ENCODE measurements at regions not wholly inside any gene's neighbourhood (a gene's known extent, or its start where the extent isn't known, plus 50 kb on each side); places are given as distances from the start of the nearest gene placed in this dataset.

DNA sequence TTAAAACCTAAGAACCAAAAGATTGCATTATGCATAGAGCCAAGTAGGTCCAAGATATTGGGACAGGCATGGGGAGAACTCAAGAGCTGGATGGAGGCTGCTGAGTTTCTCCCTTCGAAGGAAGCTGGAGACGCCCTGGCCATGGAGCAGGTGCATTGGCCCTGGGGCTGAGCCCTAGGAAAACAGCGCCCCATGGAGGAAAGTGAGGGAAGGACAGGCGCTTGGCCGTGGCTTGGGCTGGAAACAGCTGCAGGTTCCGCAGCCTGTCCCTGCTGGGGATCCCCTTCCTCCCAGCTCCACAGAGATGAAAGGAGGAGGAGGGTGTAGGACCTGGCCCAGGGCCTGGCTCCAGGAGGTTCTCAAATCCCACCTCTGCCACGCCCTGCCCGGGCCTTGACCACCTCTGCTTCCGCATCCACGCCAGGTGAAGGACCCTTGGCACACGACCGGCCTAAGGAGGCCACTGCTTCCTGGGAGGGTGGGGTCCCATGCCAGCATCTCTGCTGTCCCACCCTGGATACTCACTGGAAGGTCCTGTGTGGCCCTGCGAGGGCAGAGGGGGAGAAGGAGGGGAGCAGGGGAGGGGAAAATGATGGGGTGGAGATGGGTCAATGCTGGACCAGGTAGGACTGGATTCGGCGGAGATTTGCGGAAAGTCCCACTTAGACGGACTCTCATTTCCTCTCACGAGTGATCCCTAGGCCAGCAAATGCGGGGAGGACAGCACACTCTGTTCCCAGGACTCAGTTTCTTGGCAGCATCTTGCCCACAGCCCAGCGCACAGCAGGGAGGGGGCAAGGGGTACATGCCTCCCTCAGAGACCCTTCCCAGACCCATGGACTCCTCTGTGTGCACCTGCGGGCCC, 258.6 kb upstream of the TCERG1L start:
- H3K4me3 ChIP-seq (ENCODE audit: low read depth, low read length): no peak overlapping the region
- TF ChIP-seq CTCF (IDR thresholded peaks at IDR 0.05; ENCODE audit: low read depth, low read length) (peak; percentile 51), MYC (IDR thresholded peaks at IDR 0.05; ENCODE audit: low read depth, low read length) (no peak)
- DNase-seq (ENCODE audit: low read depth): peak; percentile 18

- DNase-seq (ENCODE audit: low read depth): no peak
- TF ChIP-seq POLR2A (IDR thresholded peaks at IDR 0.05; ENCODE audit: extremely low read depth, insufficient read length) (no peak), MAX (IDR thresholded peaks at IDR 0.05; ENCODE audit: low read depth, low read length) (no peak), CTCF (IDR thresholded peaks at IDR 0.05; ENCODE audit: low read depth, low read length) (no peak), MYC (IDR thresholded peaks at IDR 0.05; ENCODE audit: low read depth, low read length) (no peak)
- no peak overlapping the region for H3K4me3 ChIP-seq (ENCODE audit: low read depth, low read length)
Observed at GRCh38 chr10:131570716-131571307, 259.3 kb upstream of the TCERG1L start.

GRCh38 chr10:131571346-131571745, 259.8 kb upstream of the TCERG1L start:
- H3K4me3 ChIP-seq (ENCODE audit: low read depth, low read length): no peak overlapping the region
- DNase-seq (ENCODE audit: low read depth): no peak
- TF ChIP-seq MYC (IDR thresholded peaks at IDR 0.05; ENCODE audit: low read depth, low read length) (no peak), MAX (IDR thresholded peaks at IDR 0.05; ENCODE audit: low read depth, low read length) (no peak), CTCF (IDR thresholded peaks at IDR 0.05; ENCODE audit: low read depth, low read length) (no peak), POLR2A (IDR thresholded peaks at IDR 0.05; ENCODE audit: extremely low read depth, insufficient read length) (no peak)

GRCh38 chr10:131571865-131572264, 260.3 kb upstream of the TCERG1L start:
- no peak for TF ChIP-seq POLR2A (IDR thresholded peaks at IDR 0.05; ENCODE audit: extremely low read depth, insufficient read length)
- no peak for TF ChIP-seq MYC (IDR thresholded peaks at IDR 0.05; ENCODE audit: low read depth, low read length)
- TF ChIP-seq MAX (IDR thresholded peaks at IDR 0.05; ENCODE audit: low read depth, low read length): no peak
- no peak for TF ChIP-seq CTCF (IDR thresholded peaks at IDR 0.05; ENCODE audit: low read depth, low read length)
- DNase-seq (ENCODE audit: low read depth): no peak
- no peak overlapping the region for H3K4me3 ChIP-seq (ENCODE audit: low read depth, low read length)

GRCh38 chr10:131573256-131573655, 261.7 kb upstream of the TCERG1L start:
- no peak for TF ChIP-seq CTCF (IDR thresholded peaks at IDR 0.05; ENCODE audit: low read depth, low read length)
- TF ChIP-seq MYC (IDR thresholded peaks at IDR 0.05; ENCODE audit: low read depth, low read length): no peak
- TF ChIP-seq MAX (IDR thresholded peaks at IDR 0.05; ENCODE audit: low read depth, low read length): no peak
- no peak for TF ChIP-seq POLR2A (IDR thresholded peaks at IDR 0.05; ENCODE audit: extremely low read depth, insufficient read length)
- DNase-seq (ENCODE audit: low read depth): no peak
- H3K4me3 ChIP-seq (ENCODE audit: low read depth, low read length): no peak overlapping the region

All from NB4 (cell line).